Ishikawa (cell line): ENCODE measurements at regions not wholly inside any gene's neighbourhood (a gene's known extent, or its start where the extent isn't known, plus 50 kb on each side); places are given as distances from the start of the nearest gene placed in this dataset.

Source experiments
- CEBPB ChIP-seq: IDR thresholded peaks from 2 replicates; pipeline ENCODE4 v1.6.1; 2012
- CREB1 ChIP-seq: IDR thresholded peaks from 2 replicates; pipeline ENCODE4 v1.6.1; 2012; ENCODE audit warnings: low read depth
- EGR1 ChIP-seq: IDR thresholded peaks from 2 replicates; pipeline ENCODE4 v1.6.1; 2012
- EP300 ChIP-seq: IDR thresholded peaks from 2 replicates; pipeline ENCODE4 v1.6.1; 2012; ENCODE audit warnings: borderline replicate concordance
- FOXM1 ChIP-seq: IDR thresholded peaks from 2 replicates; pipeline ENCODE4 v1.6.1; 2012; ENCODE audit warnings: low read depth, borderline replicate concordance
- NFIC ChIP-seq: IDR thresholded peaks from 2 replicates; pipeline ENCODE4 v1.6.1; 2012
- RAD21 ChIP-seq: IDR thresholded peaks from 2 replicates; pipeline ENCODE4 v1.6.1; 2012; ENCODE audit warnings: low read depth
- REST ChIP-seq: IDR thresholded peaks from 2 replicates; pipeline ENCODE4 v1.6.1; 2012; ENCODE audit warnings: low read depth, mild to moderate bottlenecking
- TAF1 ChIP-seq: IDR thresholded peaks from 2 replicates; pipeline ENCODE4 v1.6.1; 2012; ENCODE audit warnings: low read depth, mild to moderate bottlenecking
- TCF12 ChIP-seq: IDR thresholded peaks from 2 replicates; pipeline ENCODE4 v1.6.1; 2012; ENCODE audit warnings: low read depth
- TEAD4 ChIP-seq: IDR thresholded peaks from 2 replicates; pipeline ENCODE4 v1.6.1; 2012
- USF1 ChIP-seq: IDR thresholded peaks from 2 replicates; pipeline ENCODE4 v1.6.1; 2012
- YY1 ChIP-seq: IDR thresholded peaks from 2 replicates; pipeline ENCODE4 v1.6.1; 2012; ENCODE audit warnings: low read depth
- ZBTB7A ChIP-seq: IDR thresholded peaks from 2 replicates; pipeline ENCODE4 v1.6.1; 2012; ENCODE audit warnings: low read depth
- TF ChIP-seq, protein P1 (sequence below): IDR thresholded peaks from 2 replicates; pipeline ENCODE4 v1.6.1; 2012

DNA sequence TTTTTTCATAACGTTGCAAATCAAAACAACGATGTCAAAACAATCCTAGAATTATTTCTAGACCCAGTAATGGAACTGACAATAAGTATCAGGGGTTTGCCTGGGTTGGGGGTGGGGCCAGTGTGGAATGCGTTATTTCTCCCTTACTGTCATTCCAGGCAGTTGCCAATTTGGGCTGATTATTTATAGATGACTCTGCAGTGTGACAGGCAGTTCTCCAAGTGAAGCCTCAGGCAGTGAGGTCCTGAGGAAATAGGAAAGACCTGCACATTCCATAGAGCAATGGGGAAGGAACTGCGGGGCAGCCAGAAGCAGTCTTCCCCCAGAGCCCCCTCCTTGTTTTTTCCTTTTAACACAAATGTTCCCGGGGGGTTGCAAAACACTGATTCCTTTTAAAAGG is 179.0 kb downstream of the YTHDC2 start:
- TF ChIP-seq, protein P1, sequence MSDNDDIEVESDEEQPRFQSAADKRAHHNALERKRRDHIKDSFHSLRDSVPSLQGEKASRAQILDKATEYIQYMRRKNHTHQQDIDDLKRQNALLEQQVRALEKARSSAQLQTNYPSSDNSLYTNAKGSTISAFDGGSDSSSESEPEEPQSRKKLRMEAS = no peak

DNA sequence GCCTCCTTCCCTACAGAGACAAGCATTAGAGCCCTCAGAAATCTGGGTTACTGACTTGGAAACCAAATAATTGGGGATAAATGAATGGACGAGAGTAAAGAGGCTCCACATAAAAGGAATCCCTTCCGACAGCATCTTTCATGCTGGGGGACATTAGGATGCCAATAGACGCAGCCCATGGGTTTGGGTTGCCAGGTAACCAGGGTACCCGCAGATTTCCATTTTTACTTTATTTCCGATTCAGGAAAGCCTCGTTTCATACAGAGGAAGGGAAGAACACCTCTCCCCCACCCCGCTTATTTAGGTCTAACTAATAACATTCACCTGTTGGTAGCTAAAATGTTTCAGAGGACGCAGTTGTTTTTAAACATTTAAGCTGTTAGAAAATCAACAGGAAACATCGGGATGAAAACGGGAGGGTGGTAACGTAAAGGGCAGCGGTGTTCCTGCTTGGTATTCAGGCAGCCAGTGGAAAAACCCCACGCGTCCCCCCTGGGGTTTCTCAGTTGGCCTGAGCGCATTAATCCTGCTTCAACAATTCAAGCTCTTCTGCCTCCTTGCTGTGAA is 179.5 kb downstream of the YTHDC2 start:
- TF ChIP-seq CEBPB (no peak), FOXM1 (no peak), EGR1 (no peak), REST (no peak), TAF1 (no peak), TCF12 (no peak), NFIC (no peak), CREB1 (no peak), YY1 (no peak), ZBTB7A (no peak), EP300 (no peak), RAD21 (no peak), USF1 (no peak), TEAD4 (no peak)
- TF ChIP-seq, protein P1 = no peak

DNA sequence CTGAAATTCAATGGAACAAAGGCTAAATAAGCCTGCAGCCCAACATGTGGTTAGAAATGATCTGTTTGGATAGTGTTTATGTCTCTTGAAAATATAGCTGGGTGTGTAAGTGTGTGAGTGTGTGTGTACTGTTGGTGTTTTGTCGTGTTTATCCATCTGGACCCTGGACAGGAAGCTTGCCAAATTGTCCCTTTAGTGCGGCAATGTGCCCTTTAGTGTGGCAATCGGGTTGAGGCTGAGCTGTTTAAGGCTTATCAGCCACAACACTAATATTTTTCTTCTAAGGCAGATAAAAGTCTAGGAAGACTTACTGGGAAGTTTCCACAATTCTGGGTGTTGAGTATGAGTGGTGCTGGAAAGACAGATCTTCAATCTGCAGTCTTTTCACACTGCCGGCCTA is 180.2 kb downstream of the YTHDC2 start:
- TF ChIP-seq CEBPB (no peak), REST (no peak), TAF1 (no peak), TCF12 (no peak), CREB1 (no peak), EP300 (no peak), TEAD4 (no peak), USF1 (no peak), EGR1 (no peak), FOXM1 (no peak), NFIC (no peak), YY1 (no peak)

- no peak for TF ChIP-seq YY1
- no peak for TF ChIP-seq FOXM1
- TF ChIP-seq TAF1 = no peak
- TF ChIP-seq TEAD4 = no peak
- TF ChIP-seq CREB1 = no peak
- TF ChIP-seq USF1 = no peak
- TF ChIP-seq REST = no peak
- no peak for TF ChIP-seq EP300
- TF ChIP-seq, protein P1 = no peak
- TF ChIP-seq RAD21 = no peak
- no peak for TF ChIP-seq EGR1
- TF ChIP-seq ZBTB7A = no peak
- TF ChIP-seq CEBPB = no peak
- no peak for TF ChIP-seq TCF12
- no peak for TF ChIP-seq NFIC
These were observed 181.1 kb downstream of the YTHDC2 start for GRCh38 chr5:113694576-113694975.
